Fibroblast of lung (primary cell): ENCODE measurements at regions not wholly inside any gene's neighbourhood (a gene's known extent, or its start where the extent isn't known, plus 50 kb on each side); places are given as distances from the start of the nearest gene placed in this dataset.

Experiments used
- DNase-seq, 2 donors: peaks; one replicate each; pipeline versions ENCODE4 v3.0.0 to v3.0.0-alpha.2; 2010; ENCODE audit warnings: low read depth in 2 of 2
- H2AFZ ChIP-seq: 2 replicates; pipeline ENCODE4 v1.5.1; 2012; ENCODE audit warnings: low read length, control low read depth, inconsistent platforms
- H3K27ac ChIP-seq: 2 replicates; pipeline ENCODE4 v1.5.1; 2011; ENCODE audit warnings: low read length, control low read depth; ENCODE audit not compliant: insufficient read depth
- H3K27me3 ChIP-seq: 2 replicates; pipeline ENCODE4 v1.5.1; 2011; ENCODE audit warnings: mild to moderate bottlenecking, low read length; ENCODE audit not compliant: control insufficient read depth, insufficient read depth
- H3K36me3 ChIP-seq: 2 replicates; pipeline ENCODE4 v1.5.1; 2011; ENCODE audit warnings: low read length; ENCODE audit not compliant: control insufficient read depth, insufficient read depth
- H3K4me1 ChIP-seq: 2 replicates; pipeline ENCODE4 v1.5.1; 2011; ENCODE audit warnings: low read length; ENCODE audit not compliant: control insufficient read depth, insufficient read depth; ENCODE audit errors: extremely low read depth
- H3K4me2 ChIP-seq: 2 replicates; pipeline ENCODE4 v1.5.1; 2011; ENCODE audit warnings: low read length, control low read depth; ENCODE audit not compliant: insufficient read depth; ENCODE audit errors: extremely low read depth
- H3K4me3 ChIP-seq, 4 experiments: fragments of 200-600 bp in 1 of 4; sonication (generic) in 1 of 4; replicated peaks in 1 of 4; 2 replicates each; pipeline ENCODE4 v1.5.1; 2011 to 2016; ENCODE audit warnings: low read length in 4 of 4, low read depth in 3 of 4, mild to moderate bottlenecking in 3 of 4, control low read depth in 2 of 4, inconsistent platforms in 1 of 4, mixed read lengths in 1 of 4; ENCODE audit not compliant: insufficient read depth in 1 of 4; ENCODE audit errors: control extremely low read depth in 1 of 4
- H3K79me2 ChIP-seq: 2 replicates; pipeline ENCODE4 v1.5.1; 2012; ENCODE audit warnings: mild to moderate bottlenecking, low read length, inconsistent platforms; ENCODE audit not compliant: control insufficient read depth, insufficient read depth
- H3K9ac ChIP-seq: 2 replicates; pipeline ENCODE4 v1.5.1; 2011; ENCODE audit warnings: mild to moderate bottlenecking, low read length, control low read depth; ENCODE audit not compliant: insufficient read depth
- H3K9me3 ChIP-seq: 2 replicates; pipeline ENCODE4 v1.5.1; 2012; ENCODE audit warnings: low read depth, low read length; ENCODE audit not compliant: control insufficient read depth, insufficient read depth
- H4K20me1 ChIP-seq: 2 replicates; pipeline ENCODE4 v1.5.1; 2011; ENCODE audit warnings: low read length; ENCODE audit not compliant: control insufficient read depth, insufficient read depth; ENCODE audit errors: extremely low read depth
- CTCF ChIP-seq, 2 donors: IDR thresholded peaks in 1 of 2; conservative IDR thresholded peaks in 1 of 2; 1 replicate in 1 of 2; 2 replicates in 1 of 2; pipeline ENCODE4 v1.5.1; 2011 to 2012; ENCODE audit warnings: low read length in 2 of 2, control low read depth in 1 of 2, inconsistent platforms in 1 of 2, low read depth in 1 of 2, mild to moderate bottlenecking in 1 of 2
- EZH2 ChIP-seq: IDR thresholded peaks from 2 replicates; pipeline ENCODE4 v1.5.1; 2012; ENCODE audit warnings: low read length, control low read depth, mild to moderate bottlenecking; ENCODE audit errors: missing control alignments

GRCh38 chr18:7169601-7170000 lies 52.0 kb upstream of the LAMA1 start:
- Histone ChIP-seq H2AFZ (no peak overlapping the region), H4K20me1 (no peaks in the 10 kb centered on the region), H3K4me3 (no peak overlapping the region), H3K79me2 (no peaks in the 10 kb centered on the region), H3K4me1 (no peaks in the 10 kb centered on the region), H3K36me3 (no peaks in the 10 kb centered on the region), H3K9me3 (no peaks in the 10 kb centered on the region), H3K9ac (no peak overlapping the region), H3K27ac (no peak overlapping the region), H3K4me2 (no peak overlapping the region), H3K27me3 (no peaks in the 10 kb centered on the region)
- DNase-seq = no peak
- TF ChIP-seq CTCF (conservative IDR thresholded peaks at IDR 0.05 in 1 of 2, IDR thresholded peaks at IDR 0.05 in 1 of 2; ENCODE audit: low read depth in 1 of 2, low read length in 2 of 2) (no peak), EZH2 (no peak)

DNA sequence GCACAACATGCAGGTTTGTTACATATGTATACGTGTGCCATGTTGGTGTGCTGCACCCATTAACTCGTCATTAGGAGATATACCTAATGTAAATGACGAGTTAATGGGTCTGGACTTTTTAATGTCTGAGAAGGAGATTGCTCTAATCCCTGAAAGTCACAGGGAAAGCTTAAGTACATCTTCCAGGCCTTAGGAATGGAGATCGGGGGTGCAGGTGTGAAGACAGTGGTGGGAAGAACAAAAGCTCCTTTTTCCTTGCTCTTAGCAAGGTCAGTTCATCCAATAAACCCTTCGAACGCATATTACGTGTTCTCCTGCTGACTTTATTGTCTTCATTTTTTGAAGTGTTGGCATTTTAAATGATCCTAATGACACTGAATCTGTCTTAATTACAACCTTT lies 50.8 kb upstream of the LAMA1 start:
- Histone ChIP-seq H3K27me3 (no peaks in the 10 kb centered on the region), H3K9ac (no peak overlapping the region), H3K9me3 (no peaks in the 10 kb centered on the region), H2AFZ (no peak overlapping the region), H3K4me1 (no peaks in the 10 kb centered on the region), H3K36me3 (no peaks in the 10 kb centered on the region), H3K79me2 (no peaks in the 10 kb centered on the region), H4K20me1 (no peaks in the 10 kb centered on the region), H3K27ac (no peak overlapping the region), H3K4me2 (no peak overlapping the region), H3K4me3 (no peak overlapping the region)
- TF ChIP-seq CTCF (conservative IDR thresholded peaks at IDR 0.05 in 1 of 2, IDR thresholded peaks at IDR 0.05 in 1 of 2; ENCODE audit: low read depth in 1 of 2, low read length in 2 of 2) (no peak), EZH2 (no peak)
- no peak for DNase-seq
